ENCODE measurements at regions not wholly inside any gene's neighbourhood (a gene's known extent, or its start where the extent isn't known, plus 50 kb on each side); places are given as distances from the start of the nearest gene placed in this dataset.

DNA sequence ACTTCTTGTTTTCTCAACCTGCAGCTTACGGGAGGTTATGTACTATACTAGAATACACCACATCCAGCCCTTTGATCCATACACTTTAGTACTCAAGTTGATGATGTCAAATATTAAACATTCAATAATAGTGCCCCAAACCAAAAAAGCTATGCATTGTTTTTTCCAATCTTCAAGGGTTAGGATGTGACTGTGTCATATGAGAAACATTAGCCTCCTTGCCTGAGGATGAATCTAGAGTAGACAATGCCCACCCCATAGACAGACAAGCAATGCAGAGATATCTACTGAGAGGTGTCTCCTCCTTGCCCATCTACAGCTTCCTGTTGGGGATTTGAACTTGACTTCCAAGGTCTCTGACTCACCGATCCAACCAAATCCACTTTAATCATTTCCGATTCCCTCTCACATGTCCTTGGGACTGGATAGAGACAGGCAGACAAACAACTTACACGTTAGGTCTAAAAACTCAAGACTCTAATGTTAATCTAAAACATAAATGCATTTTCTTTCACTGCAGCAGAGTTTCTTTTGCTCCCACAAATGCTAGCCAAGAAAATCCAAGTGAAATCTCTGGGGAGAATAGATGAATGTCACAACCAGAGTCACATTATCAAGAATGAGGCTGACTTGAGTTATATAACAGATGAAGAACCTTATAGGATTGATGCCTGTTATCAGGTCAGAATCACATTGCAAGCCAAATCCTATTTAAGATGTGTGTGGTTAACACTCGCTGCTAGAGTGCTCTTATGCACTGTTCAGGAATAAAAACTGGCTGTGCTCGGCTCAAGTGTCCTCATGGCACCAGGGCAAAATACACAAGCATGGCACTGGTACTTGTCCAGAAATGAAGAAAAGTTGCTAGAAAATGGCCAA, 75.5 kb upstream of the TNFAIP3 start:
- no peak for TF ChIP-seq CTCF (IDR thresholded peaks at IDR 0.05)
- H3K4me1 ChIP-seq (ENCODE audit: control insufficient read depth in 1 of 2, low read depth in 2 of 2): peaks cover 0 to 6% of the 10 kb centered on the region in 2 donors
- H3K4me3 ChIP-seq: no peak overlapping the region
- DNase-seq (ENCODE audit: low spot score) (no peak), ATAC-seq (ENCODE audit: insufficient number of reproducible peaks, low FRiP score, low read depth) (no peak)
- H3K27ac ChIP-seq: no peak overlapping the region
- H3K27me3 ChIP-seq (replicated peaks; ENCODE audit: insufficient read depth): no peaks in the 10 kb centered on the region
- H3K36me3 ChIP-seq: no peaks in the 10 kb centered on the region
- no peaks in the 10 kb centered on the region for H3K9me3 ChIP-seq

GRCh38 chr6:137792160-137793033, 74.7 kb upstream of the TNFAIP3 start:
- DNase-seq (ENCODE audit: low spot score) (no peak), ATAC-seq (ENCODE audit: insufficient number of reproducible peaks, low FRiP score, low read depth) (no peak)
- Histone ChIP-seq H3K4me1 (ENCODE audit: control insufficient read depth in 1 of 2, low read depth in 2 of 2) (peaks cover 0 to 6% of the 10 kb centered on the region in 2 donors), H3K9me3 (no peaks in the 10 kb centered on the region), H3K27me3 (replicated peaks; ENCODE audit: insufficient read depth) (no peaks in the 10 kb centered on the region), H3K36me3 (no peaks in the 10 kb centered on the region), H3K4me3 (no peak overlapping the region), H3K27ac (no peak overlapping the region)
- TF ChIP-seq CTCF (IDR thresholded peaks at IDR 0.05): no peak

- no peak for TF ChIP-seq CTCF (IDR thresholded peaks at IDR 0.05)
- ATAC-seq (ENCODE audit: insufficient number of reproducible peaks, low FRiP score, low read depth): no peak
Observed at GRCh38 chr6:137793805-137794515, 73.1 kb upstream of the TNFAIP3 start.

GRCh38 chr6:137794516-137795201, 72.4 kb upstream of the TNFAIP3 start:
- no peak for ATAC-seq (ENCODE audit: insufficient number of reproducible peaks, low FRiP score, low read depth)

More at GRCh38 chr6:137793805-137794515, 73.1 kb upstream of the TNFAIP3 start:
- Histone ChIP-seq H3K36me3 (no peaks in the 10 kb centered on the region), H3K9me3 (no peaks in the 10 kb centered on the region), H3K27ac (no peak overlapping the region), H3K4me3 (no peak overlapping the region), H3K27me3 (replicated peaks; ENCODE audit: insufficient read depth) (no peaks in the 10 kb centered on the region), H3K4me1 (ENCODE audit: control insufficient read depth in 1 of 2, low read depth in 2 of 2) (peaks cover 0 to 6% of the 10 kb centered on the region in 2 donors)
- DNase-seq (ENCODE audit: low spot score): no peak

More at GRCh38 chr6:137794516-137795201, 72.4 kb upstream of the TNFAIP3 start:
- Histone ChIP-seq H3K27me3 (replicated peaks; ENCODE audit: insufficient read depth) (no peaks in the 10 kb centered on the region), H3K4me3 (no peak overlapping the region), H3K4me1 (ENCODE audit: control insufficient read depth in 1 of 2, low read depth in 2 of 2) (peaks cover 0 to 6% of the 10 kb centered on the region in 2 donors), H3K36me3 (no peaks in the 10 kb centered on the region), H3K27ac (no peak overlapping the region), H3K9me3 (no peaks in the 10 kb centered on the region)
- DNase-seq (ENCODE audit: low spot score): no peak
- TF ChIP-seq CTCF (IDR thresholded peaks at IDR 0.05): no peak

Data from thoracic aorta (tissue), 2 donors.